ENCODE measurements at regions not wholly inside any gene's neighbourhood (a gene's known extent, or its start where the extent isn't known, plus 50 kb on each side); places are given as distances from the start of the nearest gene placed in this dataset.

- no peaks in the 10 kb centered on the region for H3K36me3 ChIP-seq (ENCODE audit: low read length)
- no peak overlapping the region for H3K4me2 ChIP-seq (ENCODE audit: low read depth, low read length, poor library complexity, severe bottlenecking)
- no peak overlapping the region for H3K9ac ChIP-seq (ENCODE audit: low read length)
- H3K27ac ChIP-seq (ENCODE audit: low read depth, low read length): no peak overlapping the region
- no peak overlapping the region for H3K4me3 ChIP-seq (ENCODE audit: insufficient read depth, low read length, poor library complexity, severe bottlenecking)
- no peaks in the 10 kb centered on the region for H3F3A ChIP-seq (ENCODE audit: insufficient read depth)
- H3K9me2 ChIP-seq (replicated peaks; ENCODE audit: insufficient read depth, low read length): no peaks in the 10 kb centered on the region
- H4K20me1 ChIP-seq (ENCODE audit: low read depth, low read length): no peaks in the 10 kb centered on the region
- H2AFZ ChIP-seq (ENCODE audit: low read depth, low read length, severe bottlenecking): no peak overlapping the region
- TF ChIP-seq EZH2phosphoT487 (conservative IDR thresholded peaks at IDR 0.05; ENCODE audit: low read length) (no peak), CTCF (IDR thresholded peaks at IDR 0.05; ENCODE audit: insufficient read depth, low read length, poor library complexity, severe bottlenecking) (no peak)
- no peaks in the 10 kb centered on the region for H3K79me2 ChIP-seq (ENCODE audit: insufficient read depth, low read length)
- no peaks in the 10 kb centered on the region for H3K9me3 ChIP-seq (ENCODE audit: insufficient read depth, low read length)
- H3K27me3 ChIP-seq (ENCODE audit: low read length): no peaks in the 10 kb centered on the region
These were observed 389.6 kb upstream of the DYNLRB2 start for GRCh38 chr16:80150978-80151721.

GRCh38 chr16:80148826-80149225, 392.0 kb upstream of the DYNLRB2 start:
- Histone ChIP-seq H3K9ac (ENCODE audit: low read length) (no peak overlapping the region), H4K20me1 (ENCODE audit: low read depth, low read length) (no peaks in the 10 kb centered on the region), H3K9me2 (replicated peaks; ENCODE audit: insufficient read depth, low read length) (no peaks in the 10 kb centered on the region), H3K27me3 (ENCODE audit: low read length) (no peaks in the 10 kb centered on the region), H3F3A (ENCODE audit: insufficient read depth) (no peaks in the 10 kb centered on the region), H3K79me2 (ENCODE audit: insufficient read depth, low read length) (no peaks in the 10 kb centered on the region), H3K4me3 (ENCODE audit: insufficient read depth, low read length, poor library complexity, severe bottlenecking) (no peak overlapping the region), H2AFZ (ENCODE audit: low read depth, low read length, severe bottlenecking) (no peak overlapping the region), H3K4me2 (ENCODE audit: low read depth, low read length, poor library complexity, severe bottlenecking) (no peak overlapping the region), H3K9me3 (ENCODE audit: insufficient read depth, low read length) (no peaks in the 10 kb centered on the region), H3K36me3 (ENCODE audit: low read length) (no peaks in the 10 kb centered on the region), H3K27ac (ENCODE audit: low read depth, low read length) (no peak overlapping the region)
- TF ChIP-seq EZH2phosphoT487 (conservative IDR thresholded peaks at IDR 0.05; ENCODE audit: low read length) (no peak), CTCF (IDR thresholded peaks at IDR 0.05; ENCODE audit: insufficient read depth, low read length, poor library complexity, severe bottlenecking) (no peak)

- Histone ChIP-seq H2AFZ (ENCODE audit: low read depth, low read length, severe bottlenecking) (no peak overlapping the region), H3K36me3 (ENCODE audit: low read length) (no peaks in the 10 kb centered on the region), H3K27ac (ENCODE audit: low read depth, low read length) (no peak overlapping the region), H3F3A (ENCODE audit: insufficient read depth) (no peaks in the 10 kb centered on the region), H3K27me3 (ENCODE audit: low read length) (no peaks in the 10 kb centered on the region), H3K9me3 (ENCODE audit: insufficient read depth, low read length) (no peaks in the 10 kb centered on the region), H3K9me2 (replicated peaks; ENCODE audit: insufficient read depth, low read length) (no peaks in the 10 kb centered on the region), H3K9ac (ENCODE audit: low read length) (no peak overlapping the region), H3K4me2 (ENCODE audit: low read depth, low read length, poor library complexity, severe bottlenecking) (no peak overlapping the region), H3K4me3 (ENCODE audit: insufficient read depth, low read length, poor library complexity, severe bottlenecking) (no peak overlapping the region), H4K20me1 (ENCODE audit: low read depth, low read length) (no peaks in the 10 kb centered on the region), H3K79me2 (ENCODE audit: insufficient read depth, low read length) (no peaks in the 10 kb centered on the region)
- TF ChIP-seq EZH2phosphoT487 (conservative IDR thresholded peaks at IDR 0.05; ENCODE audit: low read length) (no peak), CTCF (IDR thresholded peaks at IDR 0.05; ENCODE audit: insufficient read depth, low read length, poor library complexity, severe bottlenecking) (no peak)
These were observed 393.7 kb upstream of the DYNLRB2 start for GRCh38 chr16:80147026-80147655.

All from SU-DHL-6 (cell line).